HepG2 (cell line): ENCODE measurements at regions not wholly inside any gene's neighbourhood (a gene's known extent, or its start where the extent isn't known, plus 50 kb on each side); places are given as distances from the start of the nearest gene placed in this dataset.

Source experiments
- ATAC-seq: fragments of 200-7000 bp; cut with Tn5 transposase; 3 replicates; pipeline ENCODE4 v1.9.1; 2020; ENCODE audit warnings: mild to moderate bottlenecking, moderate library complexity
- BruUV-seq: library from RNA; stranded (reverse); fragments of 400-500 nt; replicated peaks from 2 replicates; lab custom pipeline; 2021; lab: Mats Ljungman, UMichigan
- CTCF ChIA-PET: fragments of 300-600 bp; formaldehyde crosslinking; extraction: SDS; loops from one replicate; lab custom pipeline; 2021; ENCODE audit warnings: low total read pairs, inconsistent platforms, low intra/inter-chr PET ratio; lab: Yijun Ruan, JAX
- POLR2A ChIA-PET: fragments of 350-600 bp; sonication (Branson Sonifier 250); formaldehyde crosslinking; loops from one replicate; lab custom pipeline; 2020; ENCODE audit warnings: antibody characterized with exemption, inconsistent platforms; lab: Yijun Ruan, JAX
- DNase-seq: peaks from one replicate; pipeline ENCODE4 v3.0.0-alpha.2; 2015; ENCODE audit warnings: low spot score
- FAIRE-seq: peaks from 3 replicates; lab custom pipeline; 2011; peaks lifted over from hg19 to GRCh38; lab: Jason Lieb, UNC
- H2AFZ ChIP-seq: one replicate; pipeline ENCODE4 v1.6.1; 2011; ENCODE audit warnings: low read length, inconsistent platforms
- H3K27ac ChIP-seq: fragments of 300-600 bp; 3 replicates; pipeline ENCODE4 v1.8.0; 2011; ENCODE audit warnings: mixed run types, mild to moderate bottlenecking, mixed read lengths, low read length, inconsistent platforms; ENCODE audit not compliant: insufficient read depth; ENCODE audit errors: extremely low read length
- H3K27me3 ChIP-seq, 2 experiments: fragments of 200-600 bp in 1 of 2; 2 replicates in 1 of 2; 3 replicates in 1 of 2; pipeline versions ENCODE4 v1.6.0 to v1.8.0; 2011; ENCODE audit warnings: low read length in 2 of 2, mild to moderate bottlenecking in 2 of 2, moderate library complexity in 2 of 2, inconsistent platforms in 1 of 2; ENCODE audit not compliant: insufficient read depth in 2 of 2, control insufficient read depth in 1 of 2
- H3K36me3 ChIP-seq, 2 experiments: fragments of 200-600 bp in 1 of 2; replicated peaks in 1 of 2; 2 replicates in 1 of 2; 3 replicates in 1 of 2; pipeline versions ENCODE4 v1.5.1 to v1.8.0; 2011; ENCODE audit warnings: low read length in 2 of 2, inconsistent platforms in 1 of 2; ENCODE audit not compliant: insufficient read depth in 2 of 2, control insufficient read depth in 1 of 2
- H3K4me1 ChIP-seq: 2 replicates; pipeline ENCODE4 v1.5.1; 2012; ENCODE audit warnings: low read length, inconsistent platforms; ENCODE audit not compliant: insufficient read depth
- H3K4me2 ChIP-seq: 2 replicates; pipeline ENCODE4 v1.6.0; 2011; ENCODE audit warnings: low read depth, low read length, inconsistent platforms
- H3K4me3 ChIP-seq, 3 experiments: fragments of 200-600 bp in 1 of 3; sonication (generic), shearing (Covaris generic) in 1 of 3; replicated peaks in 1 of 3; 2 replicates each; pipeline ENCODE4 v1.5.1; 2011 to 2016; ENCODE audit warnings: low read length in 3 of 3, inconsistent platforms in 2 of 3, low read depth in 2 of 3, mild to moderate bottlenecking in 2 of 3, control low read depth in 1 of 3, mixed read lengths in 1 of 3; ENCODE audit not compliant: insufficient read depth in 1 of 3
- H3K79me2 ChIP-seq: one replicate; pipeline ENCODE4 v1.6.1; 2011; ENCODE audit warnings: low read length, inconsistent platforms; ENCODE audit not compliant: insufficient read depth
- H3K9ac ChIP-seq: 2 replicates; pipeline ENCODE4 v1.6.0; 2011; ENCODE audit warnings: mild to moderate bottlenecking, low read depth, low read length, inconsistent platforms; ENCODE audit not compliant: insufficient read depth
- H3K9me3 ChIP-seq: 2 replicates; pipeline ENCODE4 v1.5.1; 2012; ENCODE audit warnings: mild to moderate bottlenecking, low read length
- H4K20me1 ChIP-seq: 2 replicates; pipeline ENCODE4 v1.6.0; 2011; ENCODE audit warnings: inconsistent platforms, mild to moderate bottlenecking, low read length, moderate library complexity; ENCODE audit not compliant: insufficient read depth
- KLF15 ChIP-seq: sonication (generic); formaldehyde crosslinking; IDR thresholded peaks from 2 replicates; pipeline ENCODE4 v1.8.1; 2023; ENCODE audit warnings: borderline replicate concordance, mild to moderate bottlenecking, inconsistent platforms, missing genetic modification reagents, mixed read lengths
- POLR2G ChIP-seq: fragments of 200-400 bp; formaldehyde crosslinking; IDR thresholded peaks from 2 replicates; pipeline ENCODE4 v1.6.1; 2018; ENCODE audit warnings: mild to moderate bottlenecking, low read depth, low read length, moderate library complexity
- ZNF253 ChIP-seq: sonication (generic); formaldehyde crosslinking; IDR thresholded peaks from 2 replicates; pipeline ENCODE4 v1.8.0; 2022; ENCODE audit warnings: mild to moderate bottlenecking, missing genetic modification reagents, borderline replicate concordance
- ZNF276 ChIP-seq: sonication (generic); formaldehyde crosslinking; IDR thresholded peaks from 2 replicates; pipeline ENCODE4 v1.4.0; 2020; ENCODE audit warnings: mild to moderate bottlenecking, low read depth, missing genetic modification reagents
- ZNF7 ChIP-seq: IDR thresholded peaks from 2 replicates; pipeline ENCODE4 v1.6.1; 2016; ENCODE audit warnings: missing biosample characterization, missing genetic modification reagents
- WGBS: methylation state at CpG from one replicate; pipeline ENCODE4 v1.1.6; 2017; ENCODE audit warnings: low lambda C conversion rate; 5-methylcytosine and 5-hydroxymethylcytosine counted together
- in situ Hi-C: cut with HindIII; loops from 2 replicates; pipeline ENCODE4 v1.10.0; 2017; ENCODE audit warnings: low pct_unique_long_range_greater_than_20kb; ENCODE audit not compliant: extremely low pct_ligation_motif_present
- intact Hi-C: fragments of 100-400 bp; cut with micrococcal nuclease; formaldehyde crosslinking; loops from one replicate; pipeline ENCODE4 v1.10.0; 2022; ENCODE audit not compliant: unreplicated experiment

GRCh38 chr6:169938262-169938701 lies 186.9 kb downstream of the ERMARD start:
- H3K4me2 ChIP-seq = no peak overlapping the region
- no peaks in the 10 kb centered on the region for H3K9me3 ChIP-seq
- no peak for FAIRE-seq
- no peaks in the 10 kb centered on the region for H4K20me1 ChIP-seq
- H3K27ac ChIP-seq = no peak overlapping the region
- ATAC-seq = peak; percentile 8; the same call in 2 of the 3 replicates
- peaks cover 4% of the 10 kb centered on the region; the same call in 1 of the 2 replicates for H3K4me1 ChIP-seq
- no peak for DNase-seq
- peaks cover 28 to 90% of the 10 kb centered on the region in 2 experiments for H3K27me3 ChIP-seq
- no peak for TF ChIP-seq ZNF253
- no peak for TF ChIP-seq ZNF7
- no peak for TF ChIP-seq POLR2G
- no peak for TF ChIP-seq KLF15 (CRISPR knock-in tag)
- no peak for TF ChIP-seq ZNF276 (CRISPR knock-in tag)
- BruUV-seq = no TSS peak
- no peak overlapping the region for H3K9ac ChIP-seq
- POLR2A ChIA-PET = no interaction called here
- intact Hi-C loops = no loop called here
- no peaks in the 10 kb centered on the region for H3K79me2 ChIP-seq
- H2AFZ ChIP-seq = no peak overlapping the region
- H3K36me3 ChIP-seq = no peaks in the 10 kb centered on the region
- no peak overlapping the region for H3K4me3 ChIP-seq
- in situ Hi-C loops = no loop called here
- CTCF ChIA-PET = no interaction called here
- WGBS = 42% methylated on average over 9 of the region's 14 CpGs
